Bronchial epithelial cell (primary cell): ENCODE measurements at regions not wholly inside any gene's neighbourhood (a gene's known extent, or its start where the extent isn't known, plus 50 kb on each side); places are given as distances from the start of the nearest gene placed in this dataset.

Experiments
- DNase-seq: peaks from one replicate; pipeline ENCODE4 v3.0.0-alpha.2; 2010; ENCODE audit warnings: low read depth
- FAIRE-seq: peaks from 2 replicates; lab custom pipeline; 2011; peaks lifted over from hg19 to GRCh38; lab: Jason Lieb, UNC
- H3K27me3 ChIP-seq: 2 replicates; pipeline ENCODE4 v1.5.1; 2011; ENCODE audit warnings: low read length; ENCODE audit not compliant: control insufficient read depth, insufficient read depth
- H3K36me3 ChIP-seq: 2 replicates; pipeline ENCODE4 v1.5.1; 2011; ENCODE audit warnings: low read length; ENCODE audit not compliant: control insufficient read depth, insufficient read depth
- H3K4me3 ChIP-seq: 2 replicates; pipeline ENCODE4 v1.5.1; 2011; ENCODE audit warnings: mild to moderate bottlenecking, low read depth, low read length, control low read depth
- CTCF ChIP-seq: IDR thresholded peaks from 2 replicates; pipeline ENCODE4 v1.5.1; 2011; ENCODE audit warnings: mild to moderate bottlenecking, moderate library complexity, low read length, control low read depth, inconsistent platforms; ENCODE audit not compliant: insufficient read depth, severe bottlenecking

DNA sequence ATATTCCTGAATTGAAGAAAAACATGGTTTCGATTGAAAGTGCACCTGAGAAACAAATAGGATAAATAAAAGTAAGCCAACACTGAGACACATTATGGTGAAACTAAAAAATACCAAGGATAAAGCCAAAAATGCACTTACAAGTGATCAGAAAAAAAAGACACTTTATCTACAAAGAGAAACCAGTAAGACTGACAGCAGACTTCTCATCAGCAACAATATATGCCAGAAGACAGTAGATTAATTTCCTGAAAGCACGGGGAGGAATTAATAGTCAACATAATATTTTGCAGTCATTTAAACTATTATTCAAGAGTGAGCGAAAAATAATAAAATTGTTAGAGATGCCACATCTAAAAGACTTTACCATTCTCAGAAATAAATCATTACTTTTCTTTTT is 172.7 kb upstream of the MAST4 start:
- FAIRE-seq (no peak), DNase-seq (no peak)
- no peaks in the 10 kb centered on the region for H3K27me3 ChIP-seq
- H3K36me3 ChIP-seq = no peaks in the 10 kb centered on the region
- TF ChIP-seq CTCF = no peak
- H3K4me3 ChIP-seq = no peak overlapping the region

GRCh38 chr5:66425842-66426241 is 170.4 kb upstream of the MAST4 start:
- no peak for TF ChIP-seq CTCF
- Histone ChIP-seq H3K36me3 (no peaks in the 10 kb centered on the region), H3K4me3 (no peak overlapping the region), H3K27me3 (no peaks in the 10 kb centered on the region)
- FAIRE-seq = no peak
- DNase-seq = no peak

DNA sequence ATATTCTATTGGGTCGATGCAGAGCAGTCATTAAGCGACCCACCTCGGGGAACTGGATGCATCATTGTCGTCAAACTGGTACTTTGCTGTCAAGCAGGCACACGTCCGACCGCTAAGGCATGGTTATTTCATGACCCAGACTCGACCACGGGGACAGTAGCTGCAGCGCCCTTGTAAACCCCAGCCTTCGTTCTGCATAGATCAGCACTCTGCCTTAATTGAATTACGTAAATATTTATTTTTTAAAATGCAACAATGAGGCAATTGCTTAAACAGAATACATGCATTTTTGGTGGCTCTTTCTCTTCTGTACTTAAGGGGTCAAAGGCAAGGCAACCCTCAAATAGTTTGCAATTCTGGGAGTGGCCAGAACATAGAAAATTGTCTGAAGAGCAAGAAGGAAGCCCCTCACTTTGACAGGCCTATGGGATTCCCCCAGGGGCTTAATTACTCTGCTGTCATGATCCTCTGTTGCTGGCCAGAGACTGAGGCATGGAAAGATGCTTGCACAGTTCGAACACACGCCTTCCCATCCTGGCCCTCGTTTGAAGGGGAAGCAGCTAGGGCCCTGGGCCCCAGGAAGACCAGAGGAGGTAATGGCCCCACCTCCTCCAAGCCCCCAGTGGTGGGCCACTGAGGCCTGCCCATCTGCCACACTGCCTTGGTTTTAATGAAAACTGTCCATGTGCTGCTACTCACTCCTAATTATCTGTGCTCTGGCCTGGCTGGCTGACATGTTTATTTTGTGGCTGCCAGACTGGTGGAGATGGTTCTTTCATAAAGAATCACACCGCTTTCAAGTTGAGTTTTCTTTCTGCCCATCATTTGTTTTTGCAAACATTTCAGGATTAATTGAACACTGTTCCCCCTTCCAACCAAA is 169.7 kb upstream of the MAST4 start:
- Histone ChIP-seq H3K36me3 (no peaks in the 10 kb centered on the region), H3K4me3 (no peak overlapping the region), H3K27me3 (no peaks in the 10 kb centered on the region)
- TF ChIP-seq CTCF = no peak
- DNase-seq (no peak), FAIRE-seq (no peak)

DNA sequence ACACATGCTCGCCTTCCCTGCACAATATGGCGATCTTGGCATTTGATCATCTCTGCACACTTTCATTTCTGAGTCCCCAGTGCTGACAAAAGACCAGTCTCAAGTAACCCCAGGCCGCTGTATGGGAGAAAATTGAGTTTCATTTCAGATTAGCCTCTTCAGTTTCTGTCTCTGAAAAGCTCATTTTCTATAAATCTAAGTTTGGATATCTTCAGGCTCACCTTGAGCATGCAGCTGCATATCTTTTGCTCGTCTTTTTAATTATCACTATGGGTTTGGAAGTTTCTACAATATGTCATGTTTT is 169.1 kb upstream of the MAST4 start:
- no peak for TF ChIP-seq CTCF

GRCh38 chr5:66436721-66437120 is 159.5 kb upstream of the MAST4 start:
- no peak overlapping the region for H3K4me3 ChIP-seq
- no peaks in the 10 kb centered on the region for H3K36me3 ChIP-seq
- peak; percentile 35 for TF ChIP-seq CTCF
- FAIRE-seq (no peak), DNase-seq (peak; percentile 30)
- H3K27me3 ChIP-seq = no peaks in the 10 kb centered on the region

More for the DNA sequence above, 169.1 kb upstream of the MAST4 start:
- FAIRE-seq (no peak), DNase-seq (no peak)
- no peaks in the 10 kb centered on the region for H3K36me3 ChIP-seq
- no peaks in the 10 kb centered on the region for H3K27me3 ChIP-seq
- H3K4me3 ChIP-seq = no peak overlapping the region

GRCh38 chr5:66438087-66438486 is 158.1 kb upstream of the MAST4 start:
- DNase-seq = no peak
- no peak overlapping the region for H3K4me3 ChIP-seq
- TF ChIP-seq CTCF = no peak
- H3K36me3 ChIP-seq = no peaks in the 10 kb centered on the region
- H3K27me3 ChIP-seq = no peaks in the 10 kb centered on the region
- FAIRE-seq = no peak
